ENCODE measurements at regions not wholly inside any gene's neighbourhood (a gene's known extent, or its start where the extent isn't known, plus 50 kb on each side); places are given as distances from the start of the nearest gene placed in this dataset.

DNA sequence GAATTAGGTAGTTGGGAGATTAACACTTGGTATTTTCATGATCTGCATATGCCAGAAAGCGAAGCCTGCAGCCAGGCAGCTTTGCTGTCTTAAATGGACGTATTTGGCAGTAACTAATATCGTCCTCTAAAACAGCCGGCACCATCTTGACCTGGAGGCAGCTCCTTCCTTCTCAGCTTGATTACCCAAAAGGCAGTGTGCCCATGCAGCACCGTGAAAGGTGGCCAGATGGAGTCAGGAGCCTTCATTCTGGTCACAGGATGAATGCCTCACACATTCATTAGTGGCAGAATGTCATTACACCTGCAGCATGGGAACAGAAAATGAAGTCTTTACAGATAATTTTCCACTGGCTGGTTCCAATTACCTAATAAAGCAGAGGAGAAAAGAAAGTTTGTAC, 59.0 kb upstream of the FLT1 start:
- H3K36me3 ChIP-seq: no peaks in the 10 kb centered on the region
- no peak overlapping the region for H3K4me2 ChIP-seq
- TF ChIP-seq Cebpa-rat (IDR thresholded peaks at IDR 0.05): no peak
- peaks cover 0 to 11% (median 2%) of the 10 kb centered on the region in 10 experiments; a peak in 6 of 20 replicates for H3K4me1 ChIP-seq
- H4K20me1 ChIP-seq: no peaks in the 10 kb centered on the region
- no peak overlapping the region for H3K27ac ChIP-seq
- H3K4me3 ChIP-seq: no peak overlapping the region
- no peak overlapping the region for H3K9ac ChIP-seq
- no peaks in the 10 kb centered on the region for H3K9me3 ChIP-seq (replicated peaks in 1 of 11)
- no peaks in the 10 kb centered on the region for H3K27me3 ChIP-seq

DNA sequence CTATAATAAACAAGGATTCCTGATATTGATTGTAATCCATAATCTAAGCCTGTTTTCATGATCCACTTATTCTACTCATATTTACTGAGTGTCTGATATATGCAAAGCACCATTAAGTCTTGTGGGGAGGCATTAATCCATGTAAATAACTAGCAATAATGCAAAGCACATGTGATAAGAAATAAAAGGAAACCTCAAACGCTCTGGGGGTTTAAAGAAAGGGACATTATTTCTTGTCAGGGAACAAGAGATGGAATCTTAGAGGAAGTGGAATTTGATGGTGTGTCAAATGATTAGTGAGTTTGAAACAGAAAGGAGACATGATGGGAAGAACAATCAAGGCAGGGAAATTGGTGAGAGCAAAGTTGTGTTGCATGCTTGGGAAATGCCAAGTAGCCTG, 57.4 kb upstream of the FLT1 start:
- no peak for TF ChIP-seq Cebpa-rat (IDR thresholded peaks at IDR 0.05)
- Histone ChIP-seq H4K20me1 (no peaks in the 10 kb centered on the region), H3K9ac (no peak overlapping the region), H3K4me3 (no peak overlapping the region), H3K27me3 (no peaks in the 10 kb centered on the region), H3K27ac (no peak overlapping the region), H3K4me1 (no peaks in the 10 kb centered on the region), H3K36me3 (no peaks in the 10 kb centered on the region), H3K9me3 (replicated peaks in 1 of 11) (no peaks in the 10 kb centered on the region), H3K4me2 (no peak overlapping the region)

DNA sequence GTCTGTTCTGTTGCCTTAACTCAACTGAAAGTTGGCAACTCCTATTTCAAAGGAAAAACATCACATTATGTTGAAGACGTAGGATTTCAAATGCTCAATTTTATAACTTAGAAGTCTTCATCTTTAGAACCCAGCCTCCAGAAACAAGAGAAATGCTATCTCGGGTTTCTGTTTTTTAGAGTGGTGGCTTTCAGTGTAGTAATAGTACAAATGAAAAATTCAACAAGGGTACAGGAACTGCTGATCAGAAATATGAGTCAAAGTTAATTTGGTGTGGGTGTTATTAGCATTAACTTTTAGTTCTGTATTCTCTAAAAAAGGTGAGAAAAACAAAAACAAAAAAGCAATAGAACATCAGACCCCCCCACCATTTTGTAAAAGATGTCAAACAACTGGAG, 56.6 kb upstream of the FLT1 start:
- no peak for TF ChIP-seq Cebpa-rat (IDR thresholded peaks at IDR 0.05)
- Histone ChIP-seq H3K4me2 (no peak overlapping the region), H3K4me1 (no peaks in the 10 kb centered on the region), H3K9me3 (replicated peaks in 1 of 11) (no peaks in the 10 kb centered on the region), H3K9ac (no peak overlapping the region), H3K4me3 (no peak overlapping the region), H3K27ac (no peak overlapping the region), H4K20me1 (no peaks in the 10 kb centered on the region), H3K36me3 (no peaks in the 10 kb centered on the region), H3K27me3 (no peaks in the 10 kb centered on the region)

DNA sequence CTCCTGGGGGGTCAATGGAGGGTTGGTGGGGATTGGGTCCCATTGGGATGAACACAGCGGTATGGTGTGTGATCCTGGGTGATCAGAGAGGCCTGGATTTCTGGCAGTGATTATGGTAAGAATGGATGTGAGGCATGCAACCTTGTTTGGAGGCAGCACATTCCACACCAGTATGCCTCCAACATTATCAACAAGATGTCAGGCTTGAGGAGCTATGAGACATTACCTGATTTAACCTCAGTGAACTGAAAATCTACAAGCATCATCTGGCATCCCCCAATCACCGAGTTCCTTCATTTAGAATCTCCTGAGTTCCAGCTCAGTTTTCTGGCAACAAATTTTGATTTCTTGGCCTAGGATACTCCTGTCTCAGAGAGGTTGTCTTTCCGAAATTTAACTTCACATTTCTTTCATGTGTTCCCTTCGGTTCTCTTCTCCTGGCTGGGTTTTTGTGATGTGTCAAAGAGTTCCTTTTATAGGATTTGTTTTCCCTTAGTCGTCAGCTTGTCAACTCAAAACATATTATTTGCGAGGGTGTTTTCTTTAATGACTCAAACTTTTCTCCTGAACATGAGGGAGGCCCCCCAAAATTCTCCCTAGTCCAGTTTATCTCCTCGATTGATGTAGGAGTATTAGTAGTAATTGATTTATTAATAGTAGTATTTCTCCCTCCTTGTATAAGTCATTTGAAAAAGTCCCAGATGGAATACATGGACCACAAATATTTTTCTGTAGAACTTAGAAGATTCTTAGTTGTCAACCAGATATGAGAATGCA, 56.0 kb upstream of the FLT1 start:
- no peak overlapping the region for H3K4me3 ChIP-seq
- no peak overlapping the region for H3K9ac ChIP-seq
- no peak for TF ChIP-seq Cebpa-rat (IDR thresholded peaks at IDR 0.05)
- no peaks in the 10 kb centered on the region for H3K4me1 ChIP-seq
- no peak overlapping the region for H3K27ac ChIP-seq
- no peaks in the 10 kb centered on the region for H3K36me3 ChIP-seq
- no peak overlapping the region for H3K4me2 ChIP-seq
- no peaks in the 10 kb centered on the region for H3K27me3 ChIP-seq
- H4K20me1 ChIP-seq: no peaks in the 10 kb centered on the region
- no peaks in the 10 kb centered on the region for H3K9me3 ChIP-seq (replicated peaks in 1 of 11)

DNA sequence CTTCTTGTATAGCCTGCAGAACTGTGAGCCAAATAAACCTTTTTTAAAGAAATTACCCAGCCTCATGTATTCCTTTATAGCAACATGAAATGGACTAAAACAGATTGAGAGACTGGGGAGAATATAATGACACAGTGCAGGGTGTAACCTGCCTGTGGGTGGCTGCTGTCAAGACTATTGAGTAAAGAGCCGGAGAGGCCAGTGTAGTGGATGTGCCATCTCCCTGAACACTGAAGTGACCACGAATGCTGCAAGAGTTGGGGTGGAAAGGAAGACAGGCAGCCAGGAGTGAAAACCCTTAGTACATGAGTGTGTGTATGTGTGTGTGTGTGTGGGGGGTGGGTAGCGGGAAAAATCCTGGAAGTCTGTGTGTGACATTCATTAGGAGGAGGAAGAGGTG, 55.2 kb upstream of the FLT1 start:
- no peaks in the 10 kb centered on the region for H3K27me3 ChIP-seq
- no peak overlapping the region for H3K4me2 ChIP-seq
- no peak for TF ChIP-seq Cebpa-rat (IDR thresholded peaks at IDR 0.05)
- no peak overlapping the region for H3K4me3 ChIP-seq
- peaks cover 0 to under 1% (median 0%) of the 10 kb centered on the region in 11 experiments; a peak in 1 of 22 replicates for H3K9me3 ChIP-seq (replicated peaks in 1 of 11)
- H3K27ac ChIP-seq: no peak overlapping the region
- no peaks in the 10 kb centered on the region for H4K20me1 ChIP-seq
- H3K36me3 ChIP-seq: no peaks in the 10 kb centered on the region
- no peak overlapping the region for H3K9ac ChIP-seq
- no peaks in the 10 kb centered on the region for H3K4me1 ChIP-seq

DNA sequence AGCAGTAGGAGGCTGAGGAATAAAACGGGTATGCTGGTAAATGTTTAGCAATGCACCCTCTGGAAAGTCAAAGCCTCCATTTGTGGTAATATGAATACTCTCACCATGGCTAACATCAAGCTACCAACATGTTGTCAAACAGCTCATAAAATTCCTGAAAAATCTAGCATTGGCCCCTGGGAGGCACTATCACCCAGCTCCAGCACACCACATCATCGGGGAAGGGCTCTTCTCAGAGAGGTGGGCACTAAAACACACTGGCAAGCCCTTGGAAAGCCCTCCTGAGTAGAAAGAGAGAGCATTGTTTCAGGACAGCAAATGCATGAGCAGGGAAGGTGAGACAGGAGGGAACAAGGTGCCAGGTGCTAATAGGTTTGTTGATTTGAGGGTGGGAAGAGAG, 53.9 kb upstream of the FLT1 start:
- H3K36me3 ChIP-seq: no peaks in the 10 kb centered on the region
- H3K27ac ChIP-seq: no peak overlapping the region
- no peaks in the 10 kb centered on the region for H4K20me1 ChIP-seq
- H3K4me3 ChIP-seq: no peak overlapping the region
- no peak for TF ChIP-seq Cebpa-rat (IDR thresholded peaks at IDR 0.05)
- H3K9ac ChIP-seq: no peak overlapping the region
- H3K9me3 ChIP-seq (replicated peaks in 1 of 11): peaks cover 7 to 13% (median 10%) of the 10 kb centered on the region in 11 experiments
- H3K4me1 ChIP-seq: no peaks in the 10 kb centered on the region
- H3K4me2 ChIP-seq: no peak overlapping the region
- H3K27me3 ChIP-seq: no peaks in the 10 kb centered on the region

DNA sequence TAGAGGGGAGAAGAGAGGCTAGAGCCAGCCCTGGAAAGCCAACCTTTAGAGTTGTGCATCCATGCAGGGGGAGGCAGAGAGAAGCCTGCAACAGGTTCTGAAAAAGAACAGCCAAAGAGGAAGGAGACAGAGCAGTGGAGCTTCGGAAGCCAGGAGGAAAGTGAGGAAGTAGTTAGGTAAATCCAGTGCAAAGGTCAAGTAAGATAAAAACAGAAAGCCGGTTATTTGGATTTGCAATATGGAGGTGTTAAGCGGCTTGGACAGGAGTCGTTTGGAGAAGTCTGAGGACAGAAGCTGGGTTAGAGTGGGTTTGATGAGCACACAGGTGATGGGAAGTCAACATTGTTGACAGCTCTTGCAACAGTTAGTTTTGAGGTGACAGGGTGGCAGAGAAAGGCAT, 53.5 kb upstream of the FLT1 start:
- H3K9ac ChIP-seq: no peak overlapping the region
- H3K36me3 ChIP-seq: no peaks in the 10 kb centered on the region
- no peaks in the 10 kb centered on the region for H3K4me1 ChIP-seq
- no peak overlapping the region for H3K27ac ChIP-seq
- no peak overlapping the region for H3K4me2 ChIP-seq
- no peak overlapping the region for H3K4me3 ChIP-seq
- H3K27me3 ChIP-seq: no peaks in the 10 kb centered on the region
- TF ChIP-seq Cebpa-rat (IDR thresholded peaks at IDR 0.05): no peak
- peaks cover 11 to 17% (median 14%) of the 10 kb centered on the region in 11 experiments for H3K9me3 ChIP-seq (replicated peaks in 1 of 11)
- no peaks in the 10 kb centered on the region for H4K20me1 ChIP-seq

DNA sequence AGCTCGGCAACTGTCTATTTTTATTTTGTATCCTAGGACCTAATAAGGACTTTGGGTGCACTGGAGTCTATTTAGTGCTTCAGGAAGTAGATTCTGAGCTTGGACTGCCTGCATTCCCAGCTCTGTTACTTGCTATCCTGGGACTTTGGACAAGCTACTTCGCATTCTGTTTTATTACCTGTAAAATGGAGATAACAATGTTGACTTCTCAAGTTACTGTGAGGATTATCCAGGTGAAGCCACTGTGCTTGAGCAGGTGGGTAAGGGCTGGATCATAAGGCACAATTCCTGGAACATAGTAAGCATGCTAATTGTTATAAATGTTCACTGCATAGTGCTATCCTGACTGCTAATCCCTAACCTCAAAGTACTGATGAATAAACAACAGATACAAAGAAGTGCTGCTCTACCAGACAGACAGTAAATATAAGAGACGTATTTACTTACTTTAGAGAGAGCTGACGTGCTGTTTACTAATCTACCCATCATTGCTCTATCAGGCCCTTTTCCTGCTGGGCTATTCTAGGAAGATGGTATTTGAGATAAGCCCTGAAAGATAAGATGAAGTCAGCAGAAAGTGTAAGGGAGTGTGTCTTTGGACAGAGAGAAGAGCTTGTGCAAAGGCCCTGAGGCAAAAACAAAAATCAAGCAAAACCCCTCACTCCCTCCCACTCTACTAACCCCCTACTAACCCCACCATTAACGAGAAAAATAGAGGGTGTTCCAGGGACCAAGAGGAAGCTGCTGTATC, 50.8 kb upstream of the FLT1 start:
- H3K4me3 ChIP-seq: no peak overlapping the region
- H3K36me3 ChIP-seq: no peaks in the 10 kb centered on the region
- H3K4me1 ChIP-seq: no peaks in the 10 kb centered on the region
- H3K27me3 ChIP-seq: no peaks in the 10 kb centered on the region
- H4K20me1 ChIP-seq: no peaks in the 10 kb centered on the region
- H3K4me2 ChIP-seq: no peak overlapping the region
- H3K9ac ChIP-seq: no peak overlapping the region
- H3K9me3 ChIP-seq (replicated peaks in 1 of 11): peaks cover 21 to 31% (median 25%) of the 10 kb centered on the region in 11 experiments
- H3K27ac ChIP-seq: no peak overlapping the region
- TF ChIP-seq Cebpa-rat (IDR thresholded peaks at IDR 0.05): no peak
